H1 (cell line): ENCODE measurements at regions not wholly inside any gene's neighbourhood (a gene's known extent, or its start where the extent isn't known, plus 50 kb on each side); places are given as distances from the start of the nearest gene placed in this dataset.

ENCODE experiments used
- CTCF ChIA-PET: fragments of 300-600 bp; sonication (Branson Sonifier 250); formaldehyde crosslinking; loops from one replicate; lab custom pipeline; 2021; ENCODE audit not compliant: partially characterized antibody; lab: Charles Lee
- POLR2A ChIA-PET: fragments of 300-600 bp; sonication (Branson Sonifier 250); formaldehyde crosslinking; loops from one replicate; lab custom pipeline; 2021; ENCODE audit warnings: inconsistent platforms; ENCODE audit not compliant: partially characterized antibody; lab: Charles Lee
- DNase-seq, 2 experiments: peaks; one replicate each; pipeline versions ENCODE4 v3.0.0 to v3.0.0-alpha.2; 2010 to 2022; ENCODE audit warnings: low spot score in 2 of 2, low read depth in 1 of 2, mixed read lengths in 1 of 2
- FAIRE-seq: peaks from 2 replicates; lab custom pipeline; 2011; peaks lifted over from hg19 to GRCh38; lab: Jason Lieb, UNC
- H2AFZ ChIP-seq: 2 replicates; pipeline ENCODE4 v1.8.1; 2012; ENCODE audit warnings: low read length, inconsistent platforms
- H2AK5ac ChIP-seq: 2 replicates; pipeline ENCODE4 v1.6.1; 2013; ENCODE audit warnings: low read depth, low read length
- H2BK120ac ChIP-seq: replicated peaks from 2 replicates; pipeline ENCODE3; 2013; ENCODE audit warnings: low read depth, low read length, inconsistent platforms
- H2BK12ac ChIP-seq: 2 replicates; pipeline ENCODE4 v1.6.1; 2013; ENCODE audit warnings: low read depth, low read length
- H2BK15ac ChIP-seq: 2 replicates; pipeline ENCODE4 v1.6.1; 2013; ENCODE audit warnings: low read length
- H2BK20ac ChIP-seq: 2 replicates; pipeline ENCODE4 v1.6.1; 2013; ENCODE audit warnings: low read length
- H2BK5ac ChIP-seq: 2 replicates; pipeline ENCODE4 v1.6.1; 2013; ENCODE audit warnings: low read depth, low read length
- H3K14ac ChIP-seq: 2 replicates; pipeline ENCODE4 v1.6.1; 2013; ENCODE audit warnings: inconsistent platforms; ENCODE audit not compliant: insufficient read length
- H3K18ac ChIP-seq: 2 replicates; pipeline ENCODE4 v1.6.1; 2013; ENCODE audit warnings: low read length; ENCODE audit errors: extremely low read depth
- H3K23ac ChIP-seq: 2 replicates; pipeline ENCODE4 v1.6.1; 2013; ENCODE audit warnings: inconsistent platforms; ENCODE audit not compliant: insufficient read length
- H3K23me2 ChIP-seq: 2 replicates; pipeline ENCODE4 v1.6.1; 2013; ENCODE audit warnings: low read depth, low read length
- H3K27ac ChIP-seq: 2 replicates; pipeline ENCODE4 v1.6.1; 2011; ENCODE audit warnings: low read depth, low read length, inconsistent platforms
- H3K27me3 ChIP-seq, 4 experiments: replicated peaks in 1 of 4; 1 replicate in 1 of 4; 2 replicates in 3 of 4; pipeline versions ENCODE4 v1.6.1 to v1.8.1; 2011 to 2013; ENCODE audit warnings: low read length in 3 of 4, mild to moderate bottlenecking in 3 of 4, inconsistent platforms in 2 of 4, mixed read lengths in 2 of 4, moderate library complexity in 1 of 4; ENCODE audit not compliant: control insufficient read depth in 3 of 4, insufficient read depth in 3 of 4; ENCODE audit errors: extremely low read depth in 1 of 4
- H3K36me3 ChIP-seq, 4 experiments: 2 replicates each; pipeline versions ENCODE4 v1.6.1 to v1.8.1; 2011 to 2013; ENCODE audit warnings: mild to moderate bottlenecking in 4 of 4, low read length in 3 of 4, moderate library complexity in 2 of 4, control low read depth in 1 of 4, inconsistent platforms in 1 of 4; ENCODE audit not compliant: insufficient read depth in 4 of 4, control insufficient read depth in 2 of 4
- H3K4ac ChIP-seq: replicated peaks from 2 replicates; pipeline ENCODE3; 2013; ENCODE audit warnings: low read length, low read depth, mixed read lengths, inconsistent platforms; ENCODE audit not compliant: insufficient read length
- H3K4me1 ChIP-seq, 4 experiments: replicated peaks in 1 of 4; 1 replicate in 1 of 4; 2 replicates in 3 of 4; pipeline versions ENCODE4 v1.6.1 to v1.8.1; 2011 to 2013; ENCODE audit warnings: low read length in 3 of 4, inconsistent platforms in 2 of 4, mixed read lengths in 1 of 4; ENCODE audit not compliant: insufficient read depth in 4 of 4, control insufficient read depth in 3 of 4
- H3K4me2 ChIP-seq, 2 experiments: 2 replicates each; pipeline versions ENCODE4 v1.6.1 to v1.8.1; 2011 to 2013; ENCODE audit warnings: low read depth in 2 of 2, low read length in 2 of 2, control low read depth in 1 of 2, inconsistent platforms in 1 of 2, mild to moderate bottlenecking in 1 of 2; ENCODE audit not compliant: insufficient read depth in 1 of 2
- H3K4me3 ChIP-seq, 4 experiments: fragments of 200-600, 300-600 bp in 1 of 4; sonication (generic), shearing (Covaris generic), sonication (Bioruptor Twin) in 1 of 4; 2 replicates each; pipeline versions ENCODE4 v1.5.1 to v1.8.1; 2011 to 2016; ENCODE audit warnings: low read length in 4 of 4, low read depth in 3 of 4, control low read depth in 2 of 4, inconsistent platforms in 2 of 4, mild to moderate bottlenecking in 2 of 4, mixed read lengths in 1 of 4, moderate library complexity in 1 of 4; ENCODE audit not compliant: insufficient read depth in 2 of 4; ENCODE audit errors: extremely low read depth in 1 of 4
- H3K56ac ChIP-seq: replicated peaks from 2 replicates; pipeline ENCODE3; 2013; ENCODE audit warnings: low read depth, mild to moderate bottlenecking, mixed read lengths, low read length, inconsistent platforms; ENCODE audit not compliant: insufficient read length
- H3K79me1 ChIP-seq: 2 replicates; pipeline ENCODE4 v1.6.1; 2013; ENCODE audit warnings: low read depth, low read length, control low read depth
- H3K79me2 ChIP-seq, 2 experiments: 2 replicates each; pipeline versions ENCODE4 v1.6.1 to v1.8.1; 2012 to 2013; ENCODE audit warnings: low read length in 2 of 2, mild to moderate bottlenecking in 2 of 2, inconsistent platforms in 1 of 2; ENCODE audit not compliant: insufficient read depth in 2 of 2, control insufficient read depth in 1 of 2
- H3K9ac ChIP-seq, 4 experiments: replicated peaks in 1 of 4; 1 replicate in 1 of 4; 2 replicates in 3 of 4; pipeline versions ENCODE4 v1.6.1 to v1.8.1; 2011 to 2013; ENCODE audit warnings: low read depth in 3 of 4, low read length in 3 of 4, control low read depth in 2 of 4, mild to moderate bottlenecking in 2 of 4, moderate library complexity in 2 of 4, inconsistent platforms in 1 of 4; ENCODE audit errors: extremely low read depth in 1 of 4
- H3K9me3 ChIP-seq, 2 experiments: 2 replicates each; pipeline versions ENCODE4 v1.6.1 to v1.8.1; 2012 to 2013; ENCODE audit warnings: mild to moderate bottlenecking in 2 of 2, moderate library complexity in 2 of 2, control low read depth in 1 of 2, inconsistent platforms in 1 of 2, low read depth in 1 of 2, low read length in 1 of 2, mixed read lengths in 1 of 2; ENCODE audit not compliant: insufficient read depth in 2 of 2
- H4K20me1 ChIP-seq, 2 experiments: replicated peaks in 1 of 2; 2 replicates each; pipeline versions ENCODE3 to v1.8.1; 2011 to 2013; ENCODE audit warnings: inconsistent platforms in 2 of 2, low read length in 2 of 2, mild to moderate bottlenecking in 1 of 2; ENCODE audit not compliant: insufficient read depth in 2 of 2, control insufficient read depth in 1 of 2
- H4K5ac ChIP-seq: 2 replicates; pipeline ENCODE4 v1.6.1; 2013; ENCODE audit warnings: low read length, low read depth, mixed read lengths, inconsistent platforms; ENCODE audit not compliant: insufficient read length
- H4K8ac ChIP-seq: 2 replicates; pipeline ENCODE4 v1.8.0; 2013; ENCODE audit warnings: mild to moderate bottlenecking, moderate library complexity, low read length, inconsistent platforms; ENCODE audit not compliant: insufficient read depth; ENCODE audit errors: extremely low read depth
- H4K91ac ChIP-seq: replicated peaks from 2 replicates; pipeline ENCODE3; 2013; ENCODE audit warnings: low read length, mixed read lengths, inconsistent platforms; ENCODE audit not compliant: insufficient read length
- ATF2 ChIP-seq: IDR thresholded peaks from 2 replicates; pipeline ENCODE4 v1.6.1; 2012; ENCODE audit warnings: low read length, inconsistent platforms
- BCL11A ChIP-seq, 2 experiments: IDR thresholded peaks; one replicate each; pipeline ENCODE4 v1.6.1; 2011; ENCODE audit warnings: low read depth in 2 of 2, low read length in 2 of 2, mild to moderate bottlenecking in 2 of 2
- CBX5 ChIP-seq: fragments of 300-800, 300-1000 bp; sonication (generic); IDR thresholded peaks from 2 replicates; pipeline ENCODE4 v1.7.1; 2016; ENCODE audit warnings: antibody characterized with exemption, low read length, low read depth
- MAX ChIP-seq: IDR thresholded peaks from 2 replicates; pipeline ENCODE4 v1.6.1; 2012; ENCODE audit warnings: inconsistent platforms
- POLR2AphosphoS5 ChIP-seq: IDR thresholded peaks from 2 replicates; pipeline ENCODE4 v1.6.1; 2011; ENCODE audit warnings: low read depth, low read length
- RBBP5 ChIP-seq: IDR thresholded peaks from 2 replicates; pipeline ENCODE4 v1.7.1; 2012; ENCODE audit warnings: low read depth, mild to moderate bottlenecking, inconsistent platforms, low read length, moderate library complexity, borderline replicate concordance
- SRF ChIP-seq: IDR thresholded peaks from 2 replicates; pipeline ENCODE4 v1.6.1; 2011; ENCODE audit warnings: mild to moderate bottlenecking, low read depth, low read length, moderate library complexity
- ZNF274 ChIP-seq: IDR thresholded peaks from 2 replicates; pipeline ENCODE4 v1.7.0; 2012; ENCODE audit warnings: low read length, borderline replicate concordance; ENCODE audit errors: extremely low read depth
- WGBS, 2 experiments: shearing (Covaris generic) in 1 of 2; methylation state at CpG; one replicate each; pipeline versions ENCODE4 v1.1.6 to v1.1.7; 2013 to 2015; ENCODE audit warnings: low lambda C conversion rate in 2 of 2, mixed read lengths in 2 of 2, inconsistent platforms in 1 of 2, low coverage in 1 of 2, missing lambda C conversion rate in 1 of 2; ENCODE audit not compliant: insufficient replicate concordance in 2 of 2, insufficient coverage in 1 of 2, insufficient read length in 1 of 2; ENCODE audit errors: extremely low coverage in 1 of 2, missing lambda C conversion rate in 1 of 2; 5-methylcytosine and 5-hydroxymethylcytosine counted together

GRCh38 chr2:150404147-150404546 is 83.3 kb downstream of the RND3 start:
- H2BK20ac ChIP-seq = no peak overlapping the region
- H3K4me1 ChIP-seq = no peaks in the 10 kb centered on the region; a peak in 1 of 7 replicates
- no peak overlapping the region for H2AFZ ChIP-seq
- H3K79me1 ChIP-seq = no peaks in the 10 kb centered on the region
- WGBS, 2 experiments = 98% methylated on average over 3 of the region's 3 CpGs; no CpG with 5 or more reads in 1 of the 2 experiments
- no peak overlapping the region for H2BK5ac ChIP-seq
- DNase-seq (no peak), FAIRE-seq (no peak)
- H4K8ac ChIP-seq = no peak overlapping the region
- no peak overlapping the region for H3K14ac ChIP-seq
- no peak overlapping the region for H4K91ac ChIP-seq
- H3K27me3 ChIP-seq = no peaks in the 10 kb centered on the region
- H3K4me3 ChIP-seq = no peak overlapping the region
- POLR2A ChIA-PET = no interaction called here
- H3K56ac ChIP-seq = no peak overlapping the region
- no peak overlapping the region; the same call in 1 of the 2 replicates for H2BK12ac ChIP-seq
- no peak overlapping the region for H3K9ac ChIP-seq
- no peak overlapping the region for H3K4me2 ChIP-seq
- no peak overlapping the region for H3K23ac ChIP-seq
- H4K20me1 ChIP-seq = no peaks in the 10 kb centered on the region
- H3K23me2 ChIP-seq = no peaks in the 10 kb centered on the region
- H3K79me2 ChIP-seq = no peaks in the 10 kb centered on the region
- no peak overlapping the region for H3K27ac ChIP-seq
- CTCF ChIA-PET = no interaction called here
- no peak overlapping the region for H3K4ac ChIP-seq
- TF ChIP-seq POLR2AphosphoS5 (no peak), RBBP5 (no peak), ZNF274 (no peak), SRF (no peak), MAX (no peak), ATF2 (no peak), CBX5 (no peak), BCL11A (IDR thresholded peaks at IDR 0.05; ENCODE audit: low read depth in 2 of 2, low read length in 2 of 2) (no peak)
- H2BK15ac ChIP-seq = no peak overlapping the region
- no peak overlapping the region for H2AK5ac ChIP-seq
- no peak overlapping the region for H4K5ac ChIP-seq
- H2BK120ac ChIP-seq = no peak overlapping the region
- no peak overlapping the region for H3K18ac ChIP-seq
- no peaks in the 10 kb centered on the region; a peak in 1 of 8 replicates for H3K36me3 ChIP-seq
- no peaks in the 10 kb centered on the region; a peak in 1 of 4 replicates for H3K9me3 ChIP-seq
